ENCODE measurements at regions not wholly inside any gene's neighbourhood (a gene's known extent, or its start where the extent isn't known, plus 50 kb on each side); places are given as distances from the start of the nearest gene placed in this dataset.
A peak's percentile ranks its signal among the peaks of the same experiment; 100 is the strongest.
"Not testable (repeated sequence)": the region's sequence is repeated elsewhere in the genome, so short reads cannot be mapped to it uniquely, and the experiment has no call there.

- not testable (repeated sequence) for DNase-seq (ENCODE audit: low spot score)
Measured at GRCh38 chr3:195669310-195669709, 51.5 kb upstream of the MUC20 start.

DNA sequence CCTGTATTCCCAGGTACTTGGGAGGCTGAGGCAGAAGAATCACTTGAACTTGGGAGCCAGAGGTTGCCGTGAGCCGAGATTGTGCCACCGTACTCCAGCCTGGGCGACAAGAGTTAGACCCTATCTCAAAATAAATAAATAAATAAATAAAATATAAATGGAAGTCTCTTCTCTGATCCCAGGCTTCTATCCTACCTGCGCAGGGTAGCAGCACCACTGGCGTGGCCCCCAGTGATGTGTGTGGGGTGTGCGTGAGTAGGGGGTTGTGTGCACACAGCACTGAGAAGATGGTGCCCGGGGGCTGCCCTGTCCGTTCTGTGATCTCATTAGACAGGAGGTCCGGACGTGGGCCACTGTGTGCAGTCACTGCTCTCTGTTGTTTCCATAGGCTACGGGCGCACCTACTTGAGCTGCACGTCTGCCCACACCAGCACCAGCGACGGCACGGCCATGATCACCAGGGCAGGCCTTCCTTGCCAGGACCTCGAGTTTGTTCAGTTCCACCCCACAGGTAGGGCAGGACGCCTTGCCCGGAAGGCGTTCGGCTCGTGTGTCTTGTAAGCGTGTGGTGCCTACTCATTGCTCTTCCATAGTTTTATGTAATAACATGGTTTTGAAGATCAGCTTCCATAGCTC, 52.5 kb upstream of the MUC20 start:
- DNase-seq (ENCODE audit: low spot score) = not testable (repeated sequence)

DNA sequence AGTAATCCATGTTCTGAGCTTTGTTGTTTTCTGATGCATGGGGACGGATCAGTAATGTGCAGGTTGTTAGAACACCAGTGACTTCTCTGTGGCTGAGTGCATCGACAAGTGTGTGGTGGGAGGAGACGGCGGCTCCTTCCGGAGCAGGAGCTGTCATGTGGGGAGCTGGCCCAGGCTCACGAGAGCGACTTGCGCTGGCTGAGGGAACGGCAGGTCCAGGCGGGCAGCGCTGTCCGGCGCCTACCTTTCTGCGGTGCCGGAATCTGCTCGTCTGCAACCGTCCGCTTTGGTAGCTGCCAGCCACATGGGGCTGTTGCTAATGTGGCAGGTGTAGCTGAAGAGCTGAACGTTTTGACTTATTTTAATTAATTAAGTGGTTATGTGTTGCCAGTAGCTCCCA, 55.5 kb upstream of the MUC20 start:
- not testable (repeated sequence) for DNase-seq (ENCODE audit: low spot score)

DNA sequence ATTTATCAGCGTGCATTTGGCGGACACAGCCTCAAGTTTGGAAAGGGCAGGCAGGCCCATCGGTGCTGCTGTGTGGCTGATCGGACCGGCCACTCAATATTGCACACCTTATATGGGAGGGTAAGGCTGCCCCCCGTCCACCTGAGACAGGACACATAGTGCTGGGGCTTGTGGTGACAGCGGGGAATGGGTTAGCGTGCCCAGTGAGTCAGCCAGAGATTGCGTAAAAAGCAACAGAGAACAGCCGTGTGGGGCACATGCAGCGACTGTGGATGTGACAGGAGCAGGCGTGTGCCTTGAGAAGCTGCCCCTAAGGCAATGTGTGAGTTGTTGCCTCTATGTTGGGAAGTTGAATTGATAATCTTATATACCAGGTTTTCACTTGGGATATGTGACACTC, 56.6 kb upstream of the MUC20 start:
- not testable (repeated sequence) for DNase-seq (ENCODE audit: low spot score)

GRCh38 chr3:195659136-195659533, 61.6 kb upstream of the MUC20 start:
- DNase-seq (ENCODE audit: low spot score) = not testable (repeated sequence)

GRCh38 chr3:195658381-195659135, 62.2 kb upstream of the MUC20 start:
- not testable (repeated sequence) for DNase-seq (ENCODE audit: low spot score)

DNA sequence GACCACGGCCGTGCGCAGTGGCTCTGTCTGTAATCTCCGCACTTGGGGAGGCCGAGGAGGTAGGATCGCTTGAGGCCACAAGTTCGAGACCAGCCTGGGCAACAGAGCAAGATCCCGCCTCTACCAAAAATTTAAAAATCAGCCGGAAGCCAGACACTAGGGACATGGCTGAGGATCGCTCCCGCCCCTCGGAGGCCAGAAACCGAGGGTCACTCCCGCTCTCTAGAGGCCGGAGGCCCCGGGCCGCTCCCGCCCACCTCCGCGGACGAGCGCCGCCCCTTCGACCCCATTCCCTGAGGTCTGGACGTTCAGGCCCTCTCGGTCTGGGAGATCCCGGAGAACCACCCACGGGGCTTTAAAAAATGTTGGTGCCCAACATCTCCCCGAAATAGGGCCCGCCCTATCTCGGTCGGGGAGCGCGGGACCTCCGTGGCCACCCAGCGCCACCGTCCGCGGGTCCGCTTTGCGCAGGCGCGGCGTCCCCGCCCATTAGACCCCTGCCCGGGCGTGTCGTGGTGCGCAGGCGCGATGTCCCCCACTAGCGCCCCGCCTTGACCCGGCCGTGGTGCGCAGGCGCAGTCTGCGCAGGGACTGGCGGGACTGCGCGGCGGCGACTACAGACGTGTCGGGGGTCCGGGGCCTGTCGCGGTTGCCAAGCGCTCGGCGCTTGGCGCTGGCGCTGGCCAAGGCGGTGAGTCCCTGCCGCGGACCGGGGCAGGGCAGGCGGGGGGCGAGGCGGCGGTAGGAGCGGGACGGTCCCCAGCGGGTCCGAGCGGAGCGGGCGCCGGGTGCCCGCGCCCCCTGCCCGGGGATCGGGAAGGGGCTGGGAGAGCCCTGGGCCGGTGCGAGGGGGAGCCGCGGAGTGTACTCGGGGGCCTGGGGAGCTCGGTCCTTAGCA, 63.1 kb upstream of the MUC20 start:
- peak; percentile 84 for DNase-seq (ENCODE audit: low spot score)

- DNase-seq (ENCODE audit: low spot score) = not testable (repeated sequence)
Measured at GRCh38 chr3:195656091-195656490, 64.7 kb upstream of the MUC20 start.

GRCh38 chr3:195654746-195655145, 66.0 kb upstream of the MUC20 start:
- DNase-seq (ENCODE audit: low spot score) = not testable (repeated sequence)

DNA sequence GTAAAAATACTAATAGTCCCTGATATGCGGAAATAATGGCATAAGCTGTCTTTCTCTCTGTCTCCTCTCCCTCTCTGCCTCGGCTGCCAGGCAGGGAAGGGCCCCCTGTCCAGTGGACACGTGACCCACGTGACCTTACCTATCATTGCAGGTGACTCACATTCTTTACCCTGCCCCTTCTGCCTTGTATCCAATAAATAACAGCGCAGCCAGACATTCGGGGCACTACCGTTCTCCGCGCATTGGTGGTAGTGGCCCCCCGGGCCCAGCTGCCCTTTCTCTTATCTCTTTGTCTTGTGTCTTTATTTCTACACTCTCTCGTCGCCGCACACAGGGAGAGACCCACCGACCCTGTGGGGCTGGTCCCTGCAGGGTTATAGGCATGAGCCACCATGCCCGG, 66.6 kb upstream of the MUC20 start:
- DNase-seq (ENCODE audit: low spot score) = not testable (repeated sequence)

GRCh38 chr3:195653641-195654040, 67.1 kb upstream of the MUC20 start:
- DNase-seq (ENCODE audit: low spot score) = peak; percentile 64

GRCh38 chr3:195647912-195648702, 64.4 kb upstream of the APOD start:
- DNase-seq (ENCODE audit: low spot score) = not testable (repeated sequence)

DNA sequence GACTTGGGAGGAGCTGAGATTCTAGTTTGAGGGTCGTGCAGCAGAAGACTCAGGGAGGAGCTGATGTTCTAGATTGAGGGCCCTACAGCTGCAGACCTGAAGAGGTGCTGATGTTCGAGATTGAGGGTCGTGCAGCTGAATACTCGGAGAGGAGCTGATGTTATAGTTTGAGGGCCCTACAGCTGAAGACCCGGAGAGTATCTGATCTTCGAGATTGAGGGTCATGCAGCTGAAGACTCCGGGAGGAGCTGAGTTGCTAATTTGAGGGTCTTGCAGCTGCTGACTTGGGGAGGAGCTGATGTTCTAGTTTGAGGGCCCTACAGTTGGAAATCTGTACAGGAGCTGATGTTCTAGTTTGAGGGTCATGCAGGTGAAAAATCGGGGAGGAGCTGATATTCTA, 62.1 kb upstream of the APOD start:
- DNase-seq (ENCODE audit: low spot score) = not testable (repeated sequence)

GRCh38 chr3:195643245-195643644, 59.5 kb upstream of the APOD start:
- DNase-seq (ENCODE audit: low spot score) = not testable (repeated sequence)

DNA sequence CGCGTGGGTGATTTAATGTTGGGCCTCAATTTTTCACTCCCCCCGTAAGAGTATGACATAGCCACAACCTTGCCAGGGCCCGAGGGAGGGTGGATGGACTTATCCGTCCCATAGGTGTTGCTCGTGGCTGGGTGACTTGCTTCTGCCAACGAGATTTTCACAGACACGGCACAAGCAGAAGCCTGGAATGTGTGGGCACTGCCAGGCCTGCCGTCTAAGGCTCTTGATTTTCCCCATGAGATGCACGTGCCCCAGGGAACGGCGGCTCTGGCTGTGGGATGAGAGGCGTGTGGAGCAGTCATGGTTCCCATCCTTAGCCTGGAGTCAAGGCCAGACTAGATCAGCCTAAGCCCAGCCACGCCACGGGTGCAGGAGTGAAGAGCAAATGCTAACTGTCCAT, 58.6 kb upstream of the APOD start:
- DNase-seq (ENCODE audit: low spot score) = not testable (repeated sequence)

- DNase-seq (ENCODE audit: low spot score) = not testable (repeated sequence)
Measured at GRCh38 chr3:195638456-195638855, 54.7 kb upstream of the APOD start.

GRCh38 chr3:195637473-195638233, 53.9 kb upstream of the APOD start:
- DNase-seq (ENCODE audit: low spot score) = not testable (repeated sequence)

DNA sequence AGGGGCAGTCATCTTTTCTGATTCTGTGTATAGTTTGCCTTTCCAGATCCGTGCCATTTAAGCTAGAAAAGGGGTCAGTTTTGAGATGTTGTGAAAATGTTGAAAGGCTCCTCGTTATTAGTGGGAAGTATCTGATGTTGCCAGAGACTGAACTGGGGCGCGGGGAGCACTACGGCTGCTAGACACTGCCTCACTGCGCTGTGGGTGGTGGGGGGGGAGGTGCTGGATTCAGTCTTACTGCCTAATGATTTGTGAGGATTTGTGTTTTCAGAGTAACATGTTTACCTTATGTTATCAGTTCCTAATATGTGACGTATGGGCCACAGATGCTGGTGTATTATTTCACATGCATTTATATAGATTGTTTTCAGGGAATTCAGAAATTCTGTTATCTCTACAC, 53.3 kb upstream of the APOD start:
- DNase-seq (ENCODE audit: low spot score) = not testable (repeated sequence)

DNA sequence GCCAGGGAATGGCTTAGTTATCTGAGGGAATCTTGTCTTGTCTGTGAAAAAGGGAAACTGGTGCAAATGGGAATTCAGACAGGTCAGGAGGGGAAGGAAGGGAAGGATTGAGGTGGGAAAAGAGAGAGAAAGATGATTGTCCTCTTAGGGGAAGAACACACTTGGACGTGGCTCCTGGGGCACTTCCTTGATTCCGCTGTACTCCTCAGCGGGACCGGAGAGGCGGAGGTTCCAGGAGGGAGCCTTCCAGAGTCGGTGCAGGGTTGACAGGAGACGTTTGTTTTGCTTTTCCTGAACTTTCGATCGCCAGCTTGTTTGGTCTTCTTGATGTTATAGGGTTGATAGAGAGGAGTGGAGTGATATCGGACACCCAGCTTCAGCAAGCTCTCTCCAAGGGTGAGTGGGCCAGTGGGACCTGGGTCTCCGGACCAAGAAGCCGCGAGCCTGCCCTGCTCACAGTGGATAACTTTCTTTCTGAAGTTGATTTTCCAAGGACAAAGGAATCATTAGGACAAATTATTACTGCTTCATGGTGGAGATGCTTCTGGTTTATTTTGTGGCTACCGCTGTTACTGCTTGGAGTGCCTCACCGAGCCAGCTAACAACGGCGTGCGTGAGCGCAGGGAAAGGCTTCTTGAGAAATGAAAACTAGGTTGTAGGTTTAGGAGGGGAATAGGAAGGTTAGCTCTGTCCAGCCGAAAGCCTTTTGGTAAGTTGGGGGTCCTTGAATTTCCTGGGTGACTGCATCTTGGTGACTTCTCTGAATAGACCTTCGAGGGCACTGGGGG, 52.4 kb upstream of the APOD start:
- DNase-seq (ENCODE audit: low spot score) = not testable (repeated sequence)
